CD14-positive monocyte (primary cell): ENCODE measurements at regions not wholly inside any gene's neighbourhood (a gene's known extent, or its start where the extent isn't known, plus 50 kb on each side); places are given as distances from the start of the nearest gene placed in this dataset.

ENCODE experiments used
- DNase-seq, 3 donors: peaks; one replicate each; pipeline ENCODE4 v3.0.0-alpha.2; 2011 to 2022
- H2AFZ ChIP-seq: 2 replicates; pipeline ENCODE4 v1.6.0; 2012; ENCODE audit warnings: mild to moderate bottlenecking, low read depth, low read length, inconsistent platforms; ENCODE audit not compliant: insufficient read depth, poor library complexity, severe bottlenecking
- H3K27ac ChIP-seq, 2 donors: 1 replicate in 1 of 2; 2 replicates in 1 of 2; pipeline ENCODE4 v1.5.1; 2012 to 2013; ENCODE audit warnings: low read length in 2 of 2, control low read depth in 1 of 2, inconsistent platforms in 1 of 2, low read depth in 1 of 2, mild to moderate bottlenecking in 1 of 2
- H3K27me3 ChIP-seq, 2 donors: one replicate each; pipeline versions ENCODE4 v1.6.0 to v1.6.1; 2011 to 2013; ENCODE audit warnings: low read length in 2 of 2; ENCODE audit not compliant: control insufficient read depth in 2 of 2, insufficient read depth in 2 of 2
- H3K36me3 ChIP-seq, 2 donors: replicated peaks in 1 of 2; 1 replicate in 1 of 2; 2 replicates in 1 of 2; pipeline versions ENCODE4 v1.5.1 to v1.6.1; 2012 to 2013; ENCODE audit warnings: low read length in 2 of 2, control low read depth in 1 of 2, inconsistent platforms in 1 of 2, mild to moderate bottlenecking in 1 of 2; ENCODE audit not compliant: insufficient read depth in 2 of 2, control insufficient read depth in 1 of 2
- H3K4me1 ChIP-seq, 2 donors: 1 replicate in 1 of 2; 2 replicates in 1 of 2; pipeline versions ENCODE4 v1.5.1 to v1.6.1; 2012 to 2013; ENCODE audit warnings: low read length in 2 of 2, control low read depth in 1 of 2, inconsistent platforms in 1 of 2, mild to moderate bottlenecking in 1 of 2, moderate library complexity in 1 of 2; ENCODE audit not compliant: insufficient read depth in 2 of 2, control insufficient read depth in 1 of 2
- H3K4me2 ChIP-seq: replicated peaks from 2 replicates; pipeline ENCODE3; 2012; ENCODE audit warnings: low read length, moderate library complexity, mild to moderate bottlenecking; ENCODE audit not compliant: poor library complexity, severe bottlenecking; ENCODE audit errors: extremely low read depth
- H3K4me3 ChIP-seq, 3 experiments: fragments of 200-600 bp in 1 of 3; sonication (generic) in 1 of 3; replicated peaks in 1 of 3; 1 replicate in 2 of 3; 2 replicates in 1 of 3; pipeline ENCODE4 v1.5.1; 2011 to 2013; ENCODE audit warnings: low read length in 3 of 3, mild to moderate bottlenecking in 3 of 3, control low read depth in 2 of 3, low read depth in 2 of 3, inconsistent platforms in 1 of 3, moderate library complexity in 1 of 3
- H3K79me2 ChIP-seq: 2 replicates; pipeline ENCODE4 v1.6.0; 2012; ENCODE audit warnings: mild to moderate bottlenecking, control low read depth, inconsistent platforms, low read length, moderate library complexity; ENCODE audit not compliant: insufficient read depth
- H3K9ac ChIP-seq: 2 replicates; pipeline ENCODE4 v1.6.0; 2017; ENCODE audit warnings: low read length, mild to moderate bottlenecking; ENCODE audit not compliant: insufficient read depth, poor library complexity, severe bottlenecking
- H3K9me3 ChIP-seq, 2 donors: replicated peaks in 1 of 2; 1 replicate in 1 of 2; 2 replicates in 1 of 2; pipeline versions ENCODE4 v1.5.1 to v1.6.1; 2012 to 2013; ENCODE audit warnings: low read length in 2 of 2, control low read depth in 1 of 2; ENCODE audit not compliant: control insufficient read depth in 1 of 2, insufficient read depth in 1 of 2
- H4K20me1 ChIP-seq: 2 replicates; pipeline ENCODE4 v1.6.0; 2012; ENCODE audit warnings: mild to moderate bottlenecking, low read length, control low read depth, moderate library complexity; ENCODE audit not compliant: insufficient read depth
- H3K27ac Mint-ChIP-seq, 7 donors: one replicate each; pipeline ENCODE4 v1.8.0; 2020; ENCODE audit warnings: mild to moderate bottlenecking in 7 of 7, mixed read lengths in 7 of 7, moderate library complexity in 6 of 7, inconsistent platforms in 2 of 7
- H3K27me3 Mint-ChIP-seq, 3 donors: one replicate each; pipeline ENCODE4 v1.8.0; 2021 to 2022; ENCODE audit warnings: low read depth in 3 of 3, mild to moderate bottlenecking in 3 of 3, mixed read lengths in 3 of 3, moderate library complexity in 3 of 3, inconsistent platforms in 1 of 3
- H3K36me3 Mint-ChIP-seq, 2 donors: one replicate each; pipeline ENCODE4 v1.8.0; 2020; ENCODE audit warnings: mixed read lengths in 2 of 2, inconsistent platforms in 1 of 2, mild to moderate bottlenecking in 1 of 2
- H3K4me1 Mint-ChIP-seq: one replicate; pipeline ENCODE4 v1.8.0; 2020; ENCODE audit warnings: mild to moderate bottlenecking, mixed read lengths
- H3K4me3 Mint-ChIP-seq, 2 donors: one replicate each; pipeline ENCODE4 v1.8.0; 2020; ENCODE audit warnings: mild to moderate bottlenecking in 2 of 2, mixed read lengths in 2 of 2, moderate library complexity in 1 of 2
- H3K9me3 Mint-ChIP-seq, 7 donors: one replicate each; pipeline ENCODE4 v1.8.0; 2020 to 2022; ENCODE audit warnings: mixed read lengths in 7 of 7, mild to moderate bottlenecking in 6 of 7, moderate library complexity in 6 of 7, inconsistent platforms in 2 of 7
- CTCF ChIP-seq: fragments of 200-600 bp; IDR thresholded peaks from one replicate; pipeline ENCODE4 v1.8.0; 2022; ENCODE audit warnings: antibody characterized with exemption, mild to moderate bottlenecking
- WGBS: methylation state at CpG from one replicate; pipeline ENCODE4 v1.1.5; 2013; ENCODE audit warnings: missing lambda C conversion rate; ENCODE audit not compliant: insufficient coverage; 5-methylcytosine and 5-hydroxymethylcytosine counted together
- intact Hi-C, 2 donors: fragments of 100-400 bp; cut with micrococcal nuclease; formaldehyde crosslinking; loops; one replicate each; pipeline versions ENCODE4 v1.15.0 to v1.15.1; 2023

- H2AFZ ChIP-seq = no peak overlapping the region
- H3K27ac Mint-ChIP-seq = no peak overlapping the region
- H4K20me1 ChIP-seq = no peaks in the 10 kb centered on the region
- H3K79me2 ChIP-seq = no peaks in the 10 kb centered on the region
- H3K36me3 ChIP-seq = no peaks in the 10 kb centered on the region
- no peaks in the 10 kb centered on the region for H3K36me3 Mint-ChIP-seq
- no peak overlapping the region for H3K27ac ChIP-seq
- intact Hi-C loops = no loop called here
- H3K4me1 Mint-ChIP-seq = no peaks in the 10 kb centered on the region
- no peak overlapping the region for H3K4me3 ChIP-seq
- no peaks in the 10 kb centered on the region for H3K9me3 ChIP-seq
- DNase-seq = no peak
- no peaks in the 10 kb centered on the region for H3K27me3 ChIP-seq
- peaks cover 0 to 2% (median 0%) of the 10 kb centered on the region in 7 donors for H3K9me3 Mint-ChIP-seq
- no peaks in the 10 kb centered on the region for H3K4me1 ChIP-seq
- no peak overlapping the region for H3K9ac ChIP-seq
- H3K4me2 ChIP-seq = no peak overlapping the region
- WGBS = no CpG with 5 or more reads among the region's 3 CpGs
- H3K27me3 Mint-ChIP-seq = peaks cover 4 to 7% (median 4%) of the 10 kb centered on the region in 3 donors
- no peak overlapping the region for H3K4me3 Mint-ChIP-seq
- no peak for TF ChIP-seq CTCF
These were observed 165.4 kb upstream of the LRIG3 start for GRCh38 chr12:59085690-59086089.

GRCh38 chr12:59084511-59085375, 164.4 kb upstream of the LRIG3 start:
- no peak overlapping the region for H2AFZ ChIP-seq
- no peaks in the 10 kb centered on the region for H3K36me3 ChIP-seq
- 83% methylated on average over 8 of the region's 12 CpGs for WGBS
- H3K9me3 ChIP-seq = no peaks in the 10 kb centered on the region
- peaks cover 4 to 7% (median 4%) of the 10 kb centered on the region in 3 donors for H3K27me3 Mint-ChIP-seq
- no peak overlapping the region for H3K9ac ChIP-seq
- no peak overlapping the region for H3K4me3 Mint-ChIP-seq
- no peak overlapping the region for H3K4me2 ChIP-seq
- no peak overlapping the region for H3K4me3 ChIP-seq
- H3K4me1 ChIP-seq = peaks cover 0 to 3% of the 10 kb centered on the region in 2 donors
- H3K27me3 ChIP-seq = no peaks in the 10 kb centered on the region
- no peak overlapping the region for H3K27ac Mint-ChIP-seq
- H3K9me3 Mint-ChIP-seq = peaks cover 0 to 4% (median 0%) of the 10 kb centered on the region in 7 donors
- peaks cover 1% of the 10 kb centered on the region for H3K4me1 Mint-ChIP-seq
- DNase-seq = no peak
- no peak for TF ChIP-seq CTCF
- H3K36me3 Mint-ChIP-seq = no peaks in the 10 kb centered on the region
- H3K79me2 ChIP-seq = no peaks in the 10 kb centered on the region
- H4K20me1 ChIP-seq = no peaks in the 10 kb centered on the region
- intact Hi-C loops = no loop called here
- no peak overlapping the region for H3K27ac ChIP-seq
